H1 (cell line): ENCODE measurements at regions not wholly inside any gene's neighbourhood (a gene's known extent, or its start where the extent isn't known, plus 50 kb on each side); places are given as distances from the start of the nearest gene placed in this dataset.

ENCODE experiments used
- CTCF ChIA-PET: fragments of 300-600 bp; sonication (Branson Sonifier 250); formaldehyde crosslinking; loops from one replicate; lab custom pipeline; 2021; ENCODE audit not compliant: partially characterized antibody; lab: Charles Lee
- POLR2A ChIA-PET: fragments of 300-600 bp; sonication (Branson Sonifier 250); formaldehyde crosslinking; loops from one replicate; lab custom pipeline; 2021; ENCODE audit warnings: inconsistent platforms; ENCODE audit not compliant: partially characterized antibody; lab: Charles Lee
- DNase-seq, 2 experiments: peaks; one replicate each; pipeline versions ENCODE4 v3.0.0 to v3.0.0-alpha.2; 2010 to 2022; ENCODE audit warnings: low spot score in 2 of 2, low read depth in 1 of 2, mixed read lengths in 1 of 2
- FAIRE-seq: peaks from 2 replicates; lab custom pipeline; 2011; peaks lifted over from hg19 to GRCh38; lab: Jason Lieb, UNC
- H2AFZ ChIP-seq: 2 replicates; pipeline ENCODE4 v1.8.1; 2012; ENCODE audit warnings: low read length, inconsistent platforms
- H2AK5ac ChIP-seq: 2 replicates; pipeline ENCODE4 v1.6.1; 2013; ENCODE audit warnings: low read depth, low read length
- H2BK120ac ChIP-seq: replicated peaks from 2 replicates; pipeline ENCODE3; 2013; ENCODE audit warnings: low read depth, low read length, inconsistent platforms
- H2BK12ac ChIP-seq: 2 replicates; pipeline ENCODE4 v1.6.1; 2013; ENCODE audit warnings: low read depth, low read length
- H2BK15ac ChIP-seq: 2 replicates; pipeline ENCODE4 v1.6.1; 2013; ENCODE audit warnings: low read length
- H2BK20ac ChIP-seq: 2 replicates; pipeline ENCODE4 v1.6.1; 2013; ENCODE audit warnings: low read length
- H2BK5ac ChIP-seq: 2 replicates; pipeline ENCODE4 v1.6.1; 2013; ENCODE audit warnings: low read depth, low read length
- H3K14ac ChIP-seq: 2 replicates; pipeline ENCODE4 v1.6.1; 2013; ENCODE audit warnings: inconsistent platforms; ENCODE audit not compliant: insufficient read length
- H3K18ac ChIP-seq: 2 replicates; pipeline ENCODE4 v1.6.1; 2013; ENCODE audit warnings: low read length; ENCODE audit errors: extremely low read depth
- H3K23ac ChIP-seq: 2 replicates; pipeline ENCODE4 v1.6.1; 2013; ENCODE audit warnings: inconsistent platforms; ENCODE audit not compliant: insufficient read length
- H3K23me2 ChIP-seq: 2 replicates; pipeline ENCODE4 v1.6.1; 2013; ENCODE audit warnings: low read depth, low read length
- H3K27ac ChIP-seq: 2 replicates; pipeline ENCODE4 v1.6.1; 2011; ENCODE audit warnings: low read depth, low read length, inconsistent platforms
- H3K27me3 ChIP-seq, 4 experiments: replicated peaks in 1 of 4; 1 replicate in 1 of 4; 2 replicates in 3 of 4; pipeline versions ENCODE4 v1.6.1 to v1.8.1; 2011 to 2013; ENCODE audit warnings: low read length in 3 of 4, mild to moderate bottlenecking in 3 of 4, inconsistent platforms in 2 of 4, mixed read lengths in 2 of 4, moderate library complexity in 1 of 4; ENCODE audit not compliant: control insufficient read depth in 3 of 4, insufficient read depth in 3 of 4; ENCODE audit errors: extremely low read depth in 1 of 4
- H3K36me3 ChIP-seq, 4 experiments: 2 replicates each; pipeline versions ENCODE4 v1.6.1 to v1.8.1; 2011 to 2013; ENCODE audit warnings: mild to moderate bottlenecking in 4 of 4, low read length in 3 of 4, moderate library complexity in 2 of 4, control low read depth in 1 of 4, inconsistent platforms in 1 of 4; ENCODE audit not compliant: insufficient read depth in 4 of 4, control insufficient read depth in 2 of 4
- H3K4ac ChIP-seq: replicated peaks from 2 replicates; pipeline ENCODE3; 2013; ENCODE audit warnings: low read length, low read depth, mixed read lengths, inconsistent platforms; ENCODE audit not compliant: insufficient read length
- H3K4me1 ChIP-seq, 4 experiments: replicated peaks in 1 of 4; 1 replicate in 1 of 4; 2 replicates in 3 of 4; pipeline versions ENCODE4 v1.6.1 to v1.8.1; 2011 to 2013; ENCODE audit warnings: low read length in 3 of 4, inconsistent platforms in 2 of 4, mixed read lengths in 1 of 4; ENCODE audit not compliant: insufficient read depth in 4 of 4, control insufficient read depth in 3 of 4
- H3K4me2 ChIP-seq, 2 experiments: 2 replicates each; pipeline versions ENCODE4 v1.6.1 to v1.8.1; 2011 to 2013; ENCODE audit warnings: low read depth in 2 of 2, low read length in 2 of 2, control low read depth in 1 of 2, inconsistent platforms in 1 of 2, mild to moderate bottlenecking in 1 of 2; ENCODE audit not compliant: insufficient read depth in 1 of 2
- H3K4me3 ChIP-seq, 4 experiments: fragments of 200-600, 300-600 bp in 1 of 4; sonication (generic), shearing (Covaris generic), sonication (Bioruptor Twin) in 1 of 4; 2 replicates each; pipeline versions ENCODE4 v1.5.1 to v1.8.1; 2011 to 2016; ENCODE audit warnings: low read length in 4 of 4, low read depth in 3 of 4, control low read depth in 2 of 4, inconsistent platforms in 2 of 4, mild to moderate bottlenecking in 2 of 4, mixed read lengths in 1 of 4, moderate library complexity in 1 of 4; ENCODE audit not compliant: insufficient read depth in 2 of 4; ENCODE audit errors: extremely low read depth in 1 of 4
- H3K56ac ChIP-seq: replicated peaks from 2 replicates; pipeline ENCODE3; 2013; ENCODE audit warnings: low read depth, mild to moderate bottlenecking, mixed read lengths, low read length, inconsistent platforms; ENCODE audit not compliant: insufficient read length
- H3K79me1 ChIP-seq: 2 replicates; pipeline ENCODE4 v1.6.1; 2013; ENCODE audit warnings: low read depth, low read length, control low read depth
- H3K79me2 ChIP-seq, 2 experiments: 2 replicates each; pipeline versions ENCODE4 v1.6.1 to v1.8.1; 2012 to 2013; ENCODE audit warnings: low read length in 2 of 2, mild to moderate bottlenecking in 2 of 2, inconsistent platforms in 1 of 2; ENCODE audit not compliant: insufficient read depth in 2 of 2, control insufficient read depth in 1 of 2
- H3K9ac ChIP-seq, 4 experiments: replicated peaks in 1 of 4; 1 replicate in 1 of 4; 2 replicates in 3 of 4; pipeline versions ENCODE4 v1.6.1 to v1.8.1; 2011 to 2013; ENCODE audit warnings: low read depth in 3 of 4, low read length in 3 of 4, control low read depth in 2 of 4, mild to moderate bottlenecking in 2 of 4, moderate library complexity in 2 of 4, inconsistent platforms in 1 of 4; ENCODE audit errors: extremely low read depth in 1 of 4
- H3K9me3 ChIP-seq, 2 experiments: 2 replicates each; pipeline versions ENCODE4 v1.6.1 to v1.8.1; 2012 to 2013; ENCODE audit warnings: mild to moderate bottlenecking in 2 of 2, moderate library complexity in 2 of 2, control low read depth in 1 of 2, inconsistent platforms in 1 of 2, low read depth in 1 of 2, low read length in 1 of 2, mixed read lengths in 1 of 2; ENCODE audit not compliant: insufficient read depth in 2 of 2
- H4K20me1 ChIP-seq, 2 experiments: replicated peaks in 1 of 2; 2 replicates each; pipeline versions ENCODE3 to v1.8.1; 2011 to 2013; ENCODE audit warnings: inconsistent platforms in 2 of 2, low read length in 2 of 2, mild to moderate bottlenecking in 1 of 2; ENCODE audit not compliant: insufficient read depth in 2 of 2, control insufficient read depth in 1 of 2
- H4K5ac ChIP-seq: 2 replicates; pipeline ENCODE4 v1.6.1; 2013; ENCODE audit warnings: low read length, low read depth, mixed read lengths, inconsistent platforms; ENCODE audit not compliant: insufficient read length
- H4K8ac ChIP-seq: 2 replicates; pipeline ENCODE4 v1.8.0; 2013; ENCODE audit warnings: mild to moderate bottlenecking, moderate library complexity, low read length, inconsistent platforms; ENCODE audit not compliant: insufficient read depth; ENCODE audit errors: extremely low read depth
- H4K91ac ChIP-seq: replicated peaks from 2 replicates; pipeline ENCODE3; 2013; ENCODE audit warnings: low read length, mixed read lengths, inconsistent platforms; ENCODE audit not compliant: insufficient read length
- BRCA1 ChIP-seq: IDR thresholded peaks from 2 replicates; pipeline ENCODE4 v1.6.1; 2012; ENCODE audit warnings: low read depth, low read length, improper control_type of control experiment
- CTBP2 ChIP-seq: IDR thresholded peaks from 2 replicates; pipeline ENCODE4 v1.7.0; 2011; ENCODE audit warnings: borderline replicate concordance, mild to moderate bottlenecking, moderate library complexity, mixed read lengths, low read length; ENCODE audit not compliant: insufficient read depth, insufficient read length
- FOSL1 ChIP-seq: IDR thresholded peaks from 2 replicates; pipeline ENCODE4 v1.6.1; 2011; ENCODE audit warnings: mild to moderate bottlenecking, low read depth, low read length, moderate library complexity; ENCODE audit not compliant: insufficient read depth
- GABPA ChIP-seq: IDR thresholded peaks from 2 replicates; pipeline ENCODE4 v1.6.1; 2011; ENCODE audit warnings: mild to moderate bottlenecking, low read length, moderate library complexity, borderline replicate concordance; ENCODE audit not compliant: insufficient read depth
- SP4 ChIP-seq: IDR thresholded peaks from 2 replicates; pipeline ENCODE4 v1.6.1; 2012; ENCODE audit warnings: low read length, inconsistent platforms
- TEAD4 ChIP-seq: IDR thresholded peaks from 2 replicates; pipeline ENCODE4 v1.6.1; 2012; ENCODE audit warnings: low read depth, low read length, inconsistent platforms, mixed read lengths
- WGBS, 2 experiments: shearing (Covaris generic) in 1 of 2; methylation state at CpG; one replicate each; pipeline versions ENCODE4 v1.1.6 to v1.1.7; 2013 to 2015; ENCODE audit warnings: low lambda C conversion rate in 2 of 2, mixed read lengths in 2 of 2, inconsistent platforms in 1 of 2, low coverage in 1 of 2, missing lambda C conversion rate in 1 of 2; ENCODE audit not compliant: insufficient replicate concordance in 2 of 2, insufficient coverage in 1 of 2, insufficient read length in 1 of 2; ENCODE audit errors: extremely low coverage in 1 of 2, missing lambda C conversion rate in 1 of 2; 5-methylcytosine and 5-hydroxymethylcytosine counted together
- TF ChIP-seq, protein P1 (sequence below): IDR thresholded peaks from 2 replicates; pipeline ENCODE4 v1.6.1; 2011; ENCODE audit warnings: low read depth, mild to moderate bottlenecking, low read length; ENCODE audit not compliant: insufficient read depth
- TF ChIP-seq, protein P2 (sequence below): IDR thresholded peaks from 2 replicates; pipeline ENCODE4 v1.6.1; 2012; ENCODE audit warnings: low read length, inconsistent platforms

DNA sequence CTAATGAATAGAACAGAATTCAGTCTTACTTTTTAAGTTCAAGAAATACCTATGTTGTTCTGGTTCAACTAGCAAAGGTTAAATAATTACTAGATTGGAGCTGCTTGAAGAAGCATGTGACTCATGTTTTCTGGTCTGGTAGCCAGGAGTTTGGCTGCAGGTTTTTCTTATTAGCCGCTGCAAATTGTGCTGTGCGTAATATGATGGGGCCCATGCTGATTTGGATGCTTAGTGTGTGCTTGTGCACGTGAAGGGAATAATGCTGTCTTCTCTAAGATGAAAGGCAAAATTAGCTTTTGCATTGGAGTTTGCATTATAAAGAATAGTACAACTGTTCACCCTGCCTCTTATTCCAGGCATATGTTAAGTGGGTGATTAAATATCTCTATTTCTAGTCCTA lies 219.6 kb downstream of the SNCA start:
- Histone ChIP-seq H3K4me3 (no peak overlapping the region), H3K79me1 (no peaks in the 10 kb centered on the region), H3K4me1 (0 out of 7 replicates have a peak, but pooled peaks cover 0 to 2% (median 0%) of the 10 kb centered on the region in 4 experiments), H2BK5ac (no peak overlapping the region), H3K18ac (no peak overlapping the region), H4K5ac (no peak overlapping the region), H3K4me2 (no peak overlapping the region), H3K9me3 (no peaks in the 10 kb centered on the region), H3K79me2 (no peaks in the 10 kb centered on the region), H3K56ac (no peak overlapping the region), H2BK15ac (no peak overlapping the region), H3K36me3 (no peaks in the 10 kb centered on the region), H3K23ac (no peak overlapping the region), H3K9ac (no peak overlapping the region), H3K4ac (no peak overlapping the region), H4K91ac (no peak overlapping the region), H3K23me2 (no peaks in the 10 kb centered on the region), H2AFZ (no peak overlapping the region), H2BK12ac (no peak overlapping the region), H3K27ac (no peak overlapping the region), H2AK5ac (no peak overlapping the region), H4K8ac (no peak overlapping the region), H3K27me3 (no peaks in the 10 kb centered on the region), H3K14ac (no peak overlapping the region), H2BK120ac (no peak overlapping the region), H2BK20ac (no peak overlapping the region), H4K20me1 (no peaks in the 10 kb centered on the region)
- no peak for TF ChIP-seq FOSL1
- TF ChIP-seq, protein P1, sequence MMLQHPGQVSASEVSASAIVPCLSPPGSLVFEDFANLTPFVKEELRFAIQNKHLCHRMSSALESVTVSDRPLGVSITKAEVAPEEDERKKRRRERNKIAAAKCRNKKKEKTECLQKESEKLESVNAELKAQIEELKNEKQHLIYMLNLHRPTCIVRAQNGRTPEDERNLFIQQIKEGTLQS = no peak
- TF ChIP-seq SP4 = no peak
- no peak for TF ChIP-seq CTBP2
- no peak for TF ChIP-seq BRCA1
- TF ChIP-seq, protein P2, sequence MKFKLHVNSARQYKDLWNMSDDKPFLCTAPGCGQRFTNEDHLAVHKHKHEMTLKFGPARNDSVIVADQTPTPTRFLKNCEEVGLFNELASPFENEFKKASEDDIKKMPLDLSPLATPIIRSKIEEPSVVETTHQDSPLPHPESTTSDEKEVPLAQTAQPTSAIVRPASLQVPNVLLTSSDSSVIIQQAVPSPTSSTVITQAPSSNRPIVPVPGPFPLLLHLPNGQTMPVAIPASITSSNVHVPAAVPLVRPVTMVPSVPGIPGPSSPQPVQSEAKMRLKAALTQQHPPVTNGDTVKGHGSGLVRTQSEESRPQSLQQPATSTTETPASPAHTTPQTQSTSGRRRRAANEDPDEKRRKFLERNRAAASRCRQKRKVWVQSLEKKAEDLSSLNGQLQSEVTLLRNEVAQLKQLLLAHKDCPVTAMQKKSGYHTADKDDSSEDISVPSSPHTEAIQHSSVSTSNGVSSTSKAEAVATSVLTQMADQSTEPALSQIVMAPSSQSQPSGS = no peak
- no peak for TF ChIP-seq TEAD4
- TF ChIP-seq GABPA = no peak
- ChIA-PET CTCF (interaction anchor here (0.8 to 1.4 kb wide), 2 partner anchors 9 to 13 kb away, joined by 3 read pairs; no protein-coding TSS in a partner anchor), POLR2A (no interaction called here)
- no peak for FAIRE-seq
- no peak for DNase-seq
- 93% methylated on average over 3 of the region's 3 CpGs; no CpG with 5 or more reads in 1 of the 2 experiments for WGBS, 2 experiments
